Neuronal stem cell (in vitro differentiated cells): ENCODE measurements at regions not wholly inside any gene's neighbourhood (a gene's known extent, or its start where the extent isn't known, plus 50 kb on each side); places are given as distances from the start of the nearest gene placed in this dataset.

Experiments
- DNase-seq: peaks from one replicate; pipeline ENCODE4 v3.0.0-alpha.2; 2013; ENCODE audit warnings: low spot score
- H2AFZ ChIP-seq: one replicate; pipeline ENCODE4 v1.6.1; 2013; ENCODE audit warnings: mild to moderate bottlenecking, low read length, inconsistent platforms
- H2AK5ac ChIP-seq: 2 replicates; pipeline ENCODE4 v1.6.1; 2013; ENCODE audit warnings: low read depth, mild to moderate bottlenecking, inconsistent platforms, low read length, moderate library complexity, mixed read lengths
- H2BK120ac ChIP-seq: 2 replicates; pipeline ENCODE4 v1.6.1; 2013; ENCODE audit warnings: low read depth, mild to moderate bottlenecking, inconsistent platforms, low read length, moderate library complexity, mixed read lengths
- H2BK12ac ChIP-seq: one replicate; pipeline ENCODE4 v1.6.1; 2013; ENCODE audit warnings: low read length, inconsistent platforms
- H2BK15ac ChIP-seq: 2 replicates; pipeline ENCODE4 v1.6.1; 2013; ENCODE audit warnings: mild to moderate bottlenecking, low read length, inconsistent platforms, mixed read lengths
- H2BK5ac ChIP-seq: one replicate; pipeline ENCODE4 v1.6.1; 2013; ENCODE audit warnings: inconsistent platforms, mild to moderate bottlenecking, low read length, moderate library complexity
- H3K14ac ChIP-seq: one replicate; pipeline ENCODE4 v1.6.1; 2013; ENCODE audit warnings: low read length, inconsistent platforms
- H3K18ac ChIP-seq: 2 replicates; pipeline ENCODE4 v1.6.1; 2013; ENCODE audit warnings: low read length, inconsistent platforms
- H3K23ac ChIP-seq: 2 replicates; pipeline ENCODE4 v1.6.1; 2013; ENCODE audit warnings: low read depth, mild to moderate bottlenecking, mixed read lengths, low read length, inconsistent platforms; ENCODE audit not compliant: poor library complexity
- H3K27ac ChIP-seq: replicated peaks from 3 replicates; pipeline ENCODE4 v1.5.1; 2013; ENCODE audit warnings: low read length, inconsistent platforms
- H3K27me3 ChIP-seq, 3 experiments: 2 replicates each; pipeline ENCODE4 v1.6.1; 2013; ENCODE audit warnings: low read length in 3 of 3, mild to moderate bottlenecking in 2 of 3, inconsistent platforms in 1 of 3, low read depth in 1 of 3, mixed read lengths in 1 of 3, moderate library complexity in 1 of 3; ENCODE audit not compliant: control insufficient read depth in 3 of 3, insufficient read depth in 3 of 3
- H3K36me3 ChIP-seq, 2 donors: replicated peaks in 1 of 2; 2 replicates each; pipeline ENCODE4 v1.6.1; 2013; ENCODE audit warnings: low read length in 2 of 2; ENCODE audit not compliant: control insufficient read depth in 2 of 2, insufficient read depth in 2 of 2
- H3K4ac ChIP-seq: 2 replicates; pipeline ENCODE4 v1.6.1; 2013; ENCODE audit warnings: inconsistent platforms, mild to moderate bottlenecking, low read length, moderate library complexity
- H3K4me1 ChIP-seq, 2 donors: 1 replicate in 1 of 2; 2 replicates in 1 of 2; pipeline ENCODE4 v1.6.1; 2013; ENCODE audit warnings: low read length in 2 of 2, low read depth in 1 of 2; ENCODE audit not compliant: control insufficient read depth in 2 of 2, insufficient read depth in 1 of 2
- H3K4me2 ChIP-seq: one replicate; pipeline ENCODE4 v1.6.1; 2013; ENCODE audit warnings: mild to moderate bottlenecking, low read length, inconsistent platforms; ENCODE audit not compliant: insufficient read depth, poor library complexity, severe bottlenecking
- H3K4me3 ChIP-seq, 2 donors: 2 replicates each; pipeline ENCODE4 v1.5.1; 2013; ENCODE audit warnings: low read length in 2 of 2, mild to moderate bottlenecking in 2 of 2, inconsistent platforms in 1 of 2, moderate library complexity in 1 of 2
- H3K79me1 ChIP-seq: one replicate; pipeline ENCODE4 v1.6.1; 2013; ENCODE audit warnings: low read depth, mild to moderate bottlenecking, inconsistent platforms, low read length, moderate library complexity
- H3K9ac ChIP-seq: one replicate; pipeline ENCODE4 v1.6.1; 2013; ENCODE audit warnings: mild to moderate bottlenecking, low read depth, low read length, inconsistent platforms; ENCODE audit not compliant: poor library complexity
- H3K9me3 ChIP-seq, 2 donors: replicated peaks in 1 of 2; 2 replicates each; pipeline versions ENCODE3 to v1.6.1; 2013; ENCODE audit warnings: low read length in 2 of 2, mild to moderate bottlenecking in 2 of 2, inconsistent platforms in 1 of 2, low read depth in 1 of 2, mixed read lengths in 1 of 2, moderate library complexity in 1 of 2; ENCODE audit not compliant: control insufficient read depth in 2 of 2, insufficient read depth in 1 of 2
- H4K8ac ChIP-seq: one replicate; pipeline ENCODE4 v1.6.1; 2013; ENCODE audit warnings: low read depth, mild to moderate bottlenecking, inconsistent platforms, low read length, moderate library complexity
- H4K91ac ChIP-seq: one replicate; pipeline ENCODE4 v1.6.1; 2013; ENCODE audit warnings: low read length, low read depth, mild to moderate bottlenecking, inconsistent platforms; ENCODE audit not compliant: poor library complexity
- whole genome bisulfite sequencing, 2 donors: extraction: QIAGEN DNeasy Blood & Tissue Kit; methylation state at CpG; one replicate each; pipeline ENCODE4 v1.1.7; 2013; ENCODE audit warnings: missing lambda C conversion rate in 2 of 2, mixed read lengths in 1 of 2; ENCODE audit not compliant: insufficient read length in 2 of 2, insufficient replicate concordance in 1 of 2; ENCODE audit errors: extremely low coverage in 2 of 2; 5-methylcytosine and 5-hydroxymethylcytosine counted together

DNA sequence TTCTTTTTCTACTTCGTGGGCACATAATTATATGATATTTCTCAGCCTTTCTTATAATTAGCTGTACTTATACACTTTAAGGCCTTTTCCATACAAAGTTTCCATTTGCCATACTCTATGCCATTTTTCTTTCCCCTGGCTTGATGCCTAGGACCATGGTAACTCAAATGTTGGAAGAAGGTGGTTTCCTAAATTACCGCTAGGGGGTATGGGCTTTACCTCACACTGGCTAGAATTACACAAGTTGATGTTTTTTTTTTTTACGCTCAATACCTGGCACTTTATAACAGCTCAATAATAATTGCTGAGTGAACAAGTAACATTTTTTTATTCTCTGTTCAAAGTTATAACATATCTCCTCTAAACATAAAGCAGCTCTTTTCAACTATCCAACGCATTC is 306.8 kb upstream of the LRFN5 start:
- Histone ChIP-seq H3K4me1 (peaks cover 0 to 15% of the 10 kb centered on the region in 2 donors), H4K8ac (no peak overlapping the region), H3K9me3 (no peaks in the 10 kb centered on the region), H3K23ac (no peak overlapping the region), H3K4me3 (no peak overlapping the region), H2AK5ac (no peak overlapping the region), H3K14ac (no peak overlapping the region), H2BK120ac (no peak overlapping the region), H3K27ac (no peak overlapping the region), H3K27me3 (no peaks in the 10 kb centered on the region), H3K4ac (no peak overlapping the region), H3K18ac (no peak overlapping the region), H4K91ac (no peak overlapping the region), H3K36me3 (no peaks in the 10 kb centered on the region), H3K4me2 (no peak overlapping the region), H2BK5ac (no peak overlapping the region), H3K9ac (no peak overlapping the region), H2AFZ (no peak overlapping the region), H3K79me1 (no peaks in the 10 kb centered on the region), H2BK15ac (no peak overlapping the region), H2BK12ac (no peak overlapping the region)
- no peak for DNase-seq
- WGBS, 2 donors: no CpG with 5 or more reads among the region's 4 CpGs

DNA sequence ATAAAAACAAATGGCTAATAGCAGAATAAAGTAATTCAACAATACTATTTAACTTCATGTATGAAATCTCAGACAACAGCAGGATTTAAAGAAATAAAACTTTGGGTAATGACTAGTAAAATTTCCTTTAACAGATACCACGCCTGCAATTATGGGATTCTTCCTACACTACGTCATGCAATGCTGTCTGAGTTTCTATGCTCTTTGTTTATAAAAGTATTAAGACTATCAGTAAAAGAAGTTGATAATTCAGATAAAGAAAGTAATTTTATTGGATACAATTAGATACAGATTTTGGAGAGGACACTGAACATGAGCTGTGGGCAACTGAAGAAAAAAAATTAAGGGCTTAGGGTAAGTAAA is 308.4 kb upstream of the LRFN5 start:
- WGBS, 2 donors: no CpG with 5 or more reads among the region's 2 CpGs
- H2BK15ac ChIP-seq: no peak overlapping the region

DNA sequence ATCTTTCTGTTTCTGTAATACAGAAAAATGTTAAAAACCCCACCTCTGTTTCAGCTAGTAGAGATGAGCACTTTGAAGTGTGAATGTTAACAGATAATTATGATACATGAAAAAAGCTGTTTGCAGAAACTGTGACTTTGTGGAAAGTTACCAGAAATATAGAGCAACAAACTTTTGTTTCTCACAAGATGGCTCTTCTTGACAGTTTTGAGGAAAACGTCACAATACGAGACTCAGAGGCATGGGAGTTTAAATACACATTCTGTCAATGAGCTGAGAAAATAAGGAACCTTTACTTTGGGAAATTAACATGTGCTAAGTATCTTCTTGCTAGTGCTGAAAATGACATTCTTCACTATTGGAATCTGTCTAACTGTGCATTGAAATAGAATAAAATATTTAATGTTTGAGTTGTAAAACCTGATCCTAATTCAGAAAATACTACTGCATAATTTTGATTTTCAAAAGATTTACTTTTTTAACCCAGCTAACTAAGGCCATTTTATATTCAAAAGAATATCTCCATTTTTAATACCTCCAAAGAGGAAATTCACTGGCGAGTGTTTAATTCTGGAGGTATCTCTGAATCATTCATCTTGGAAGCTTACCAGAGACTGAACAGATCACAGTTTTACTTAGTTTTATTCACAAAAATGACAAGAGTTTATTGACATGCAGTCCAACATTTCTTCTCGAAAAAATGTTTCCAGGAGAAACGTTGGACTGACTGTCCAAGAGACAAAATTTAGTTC is 308.9 kb upstream of the LRFN5 start:
- no peak overlapping the region for H4K91ac ChIP-seq
- DNase-seq: no peak
- no CpG with 5 or more reads among the region's 5 CpGs for WGBS, 2 donors

More for the DNA sequence above, 308.4 kb upstream of the LRFN5 start:
- Histone ChIP-seq H3K9me3 (no peaks in the 10 kb centered on the region), H3K18ac (no peak overlapping the region), H3K9ac (no peak overlapping the region), H3K4me3 (no peak overlapping the region), H4K91ac (no peak overlapping the region), H3K27ac (no peak overlapping the region), H2BK120ac (no peak overlapping the region), H3K79me1 (no peaks in the 10 kb centered on the region), H3K14ac (no peak overlapping the region), H3K27me3 (no peaks in the 10 kb centered on the region), H3K4me2 (no peak overlapping the region), H3K4me1 (peaks cover 0 to 13% of the 10 kb centered on the region in 2 donors), H2BK5ac (no peak overlapping the region), H3K23ac (no peak overlapping the region), H4K8ac (no peak overlapping the region), H3K4ac (no peak overlapping the region), H2AFZ (no peak overlapping the region), H2BK12ac (no peak overlapping the region), H2AK5ac (no peak overlapping the region), H3K36me3 (no peaks in the 10 kb centered on the region)
- DNase-seq: no peak

DNA sequence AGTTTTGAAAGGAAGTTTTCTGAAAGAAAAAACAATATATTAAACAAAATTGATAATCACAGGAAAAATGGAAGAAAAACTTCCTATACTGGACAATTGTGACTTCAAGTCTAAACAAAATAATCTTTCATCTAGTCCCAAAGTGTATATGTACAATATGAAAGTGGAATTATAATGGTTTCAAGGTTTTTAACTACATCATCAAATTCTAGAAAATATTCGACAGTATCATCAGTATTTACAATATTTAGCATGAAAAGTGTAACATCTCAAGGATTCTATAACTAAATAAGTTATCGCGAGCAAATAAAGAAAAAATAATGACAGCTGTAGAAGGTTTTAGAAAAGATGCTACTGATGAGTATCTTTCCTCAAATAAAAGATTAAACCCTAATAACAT is 310.9 kb upstream of the LRFN5 start:
- no peaks in the 10 kb centered on the region for H3K4me1 ChIP-seq
- no peaks in the 10 kb centered on the region for H3K27me3 ChIP-seq
- no peak overlapping the region for H3K4me3 ChIP-seq
- no peak overlapping the region for H3K18ac ChIP-seq
- H3K14ac ChIP-seq: no peak overlapping the region
- WGBS, 2 donors: no CpG with 5 or more reads among the region's 3 CpGs
- H2BK15ac ChIP-seq: no peak overlapping the region
- H2BK12ac ChIP-seq: no peak overlapping the region
- H4K91ac ChIP-seq: no peak overlapping the region
- no peak overlapping the region for H2AFZ ChIP-seq
- H3K9ac ChIP-seq: no peak overlapping the region
- no peak for DNase-seq
- no peak overlapping the region for H3K4ac ChIP-seq
- H3K36me3 ChIP-seq: no peaks in the 10 kb centered on the region
- H3K9me3 ChIP-seq: no peaks in the 10 kb centered on the region
- no peak overlapping the region for H2AK5ac ChIP-seq
- H3K23ac ChIP-seq: no peak overlapping the region
- no peak overlapping the region for H3K27ac ChIP-seq
- no peak overlapping the region for H2BK5ac ChIP-seq
- no peak overlapping the region for H2BK120ac ChIP-seq
- no peaks in the 10 kb centered on the region for H3K79me1 ChIP-seq
- H4K8ac ChIP-seq: no peak overlapping the region
- H3K4me2 ChIP-seq: no peak overlapping the region

More for the DNA sequence above, 308.9 kb upstream of the LRFN5 start:
- Histone ChIP-seq H3K4me1 (peaks cover 0 to 8% of the 10 kb centered on the region in 2 donors), H2BK120ac (no peak overlapping the region), H3K4me2 (no peak overlapping the region), H2BK5ac (no peak overlapping the region), H3K14ac (no peak overlapping the region), H3K23ac (no peak overlapping the region), H3K27me3 (no peaks in the 10 kb centered on the region), H3K4me3 (no peak overlapping the region), H4K8ac (no peak overlapping the region), H3K9ac (no peak overlapping the region), H2BK15ac (no peak overlapping the region), H3K9me3 (no peaks in the 10 kb centered on the region), H2BK12ac (no peak overlapping the region), H2AFZ (no peak overlapping the region), H2AK5ac (no peak overlapping the region), H3K4ac (no peak overlapping the region), H3K27ac (no peak overlapping the region), H3K36me3 (no peaks in the 10 kb centered on the region), H3K79me1 (no peaks in the 10 kb centered on the region), H3K18ac (no peak overlapping the region)
